Fibroblast of lung (primary cell): ENCODE measurements at regions not wholly inside any gene's neighbourhood (a gene's known extent, or its start where the extent isn't known, plus 50 kb on each side); places are given as distances from the start of the nearest gene placed in this dataset.

Source experiments
- CTCF ChIP-seq, 2 donors: IDR thresholded peaks in 1 of 2; conservative IDR thresholded peaks in 1 of 2; 1 replicate in 1 of 2; 2 replicates in 1 of 2; pipeline ENCODE4 v1.5.1; 2011 to 2012; ENCODE audit warnings: low read length in 2 of 2, control low read depth in 1 of 2, inconsistent platforms in 1 of 2, low read depth in 1 of 2, mild to moderate bottlenecking in 1 of 2
- EZH2 ChIP-seq: IDR thresholded peaks from 2 replicates; pipeline ENCODE4 v1.5.1; 2012; ENCODE audit warnings: low read length, control low read depth, mild to moderate bottlenecking; ENCODE audit errors: missing control alignments

GRCh38 chr7:17617380-17617779 is 318.9 kb downstream of the AHR start:
- TF ChIP-seq CTCF (conservative IDR thresholded peaks at IDR 0.05 in 1 of 2, IDR thresholded peaks at IDR 0.05 in 1 of 2; ENCODE audit: low read depth in 1 of 2, low read length in 2 of 2) (no peak), EZH2 (no peak)
